GM12865 (cell line): ENCODE measurements at regions not wholly inside any gene's neighbourhood (a gene's known extent, or its start where the extent isn't known, plus 50 kb on each side); places are given as distances from the start of the nearest gene placed in this dataset.

Experiments
- DNase-seq: peaks from one replicate; pipeline ENCODE4 v3.0.0; 2010; ENCODE audit warnings: low read depth
- H3K4me3 ChIP-seq: 2 replicates; pipeline ENCODE4 v1.5.1; 2011; ENCODE audit warnings: mild to moderate bottlenecking, low read depth, low read length, control low read depth
- CTCF ChIP-seq: IDR thresholded peaks from 2 replicates; pipeline ENCODE4 v1.5.1; 2011; ENCODE audit warnings: low read length, control low read depth, low read depth, inconsistent platforms; ENCODE audit not compliant: insufficient read depth; ENCODE audit errors: missing control alignments

DNA sequence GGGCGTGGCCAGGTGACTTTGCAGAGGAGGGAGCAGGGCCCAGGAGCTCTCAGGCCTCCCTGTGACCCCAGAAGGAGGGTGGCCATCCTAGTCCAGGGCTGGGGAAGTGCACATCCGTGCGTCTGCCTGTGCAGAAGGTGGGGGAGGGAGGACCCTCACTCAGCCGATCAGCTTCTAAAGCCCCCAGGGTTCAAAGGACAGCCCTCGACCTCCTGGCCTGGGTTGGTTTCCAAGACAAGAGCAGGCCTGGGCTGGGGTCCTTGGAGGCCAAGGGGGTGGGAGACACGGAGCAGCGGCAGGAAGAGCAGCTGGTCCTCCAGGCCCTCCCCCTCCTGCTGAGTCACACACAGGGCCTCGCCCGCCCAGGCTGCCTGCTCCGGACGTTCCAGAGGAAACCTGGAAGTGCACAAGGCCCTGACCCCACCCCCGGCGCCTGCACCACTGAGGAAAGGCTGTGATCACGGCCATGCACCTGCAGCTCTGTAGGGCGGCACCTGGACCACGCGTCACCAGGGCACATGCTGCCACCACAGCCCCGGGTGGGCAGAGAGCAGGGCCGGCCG lies 67.1 kb upstream of the ZNF469 start:
- no peak for TF ChIP-seq CTCF
- no peak overlapping the region for H3K4me3 ChIP-seq
- DNase-seq, result no peak

- no peak for TF ChIP-seq CTCF
- no peak for DNase-seq
- no peak overlapping the region for H3K4me3 ChIP-seq
Observed at GRCh38 chr16:88316151-88316550, 66.6 kb upstream of the ZNF469 start.

- no peak overlapping the region for H3K4me3 ChIP-seq
- DNase-seq, result no peak
- no peak for TF ChIP-seq CTCF
Observed at GRCh38 chr16:88316941-88317612, 65.7 kb upstream of the ZNF469 start.

- no peak for TF ChIP-seq CTCF
- no peak for DNase-seq
- no peak overlapping the region for H3K4me3 ChIP-seq
Observed at GRCh38 chr16:88317613-88317965, 65.2 kb upstream of the ZNF469 start.

GRCh38 chr16:88318051-88318450 lies 64.7 kb upstream of the ZNF469 start:
- DNase-seq, result no peak
- H3K4me3 ChIP-seq, result no peak overlapping the region
- no peak for TF ChIP-seq CTCF

- H3K4me3 ChIP-seq, result no peak overlapping the region
- DNase-seq, result no peak
- TF ChIP-seq CTCF, result no peak
Observed at GRCh38 chr16:88318521-88318920, 64.2 kb upstream of the ZNF469 start.
